ENCODE measurements at regions not wholly inside any gene's neighbourhood (a gene's known extent, or its start where the extent isn't known, plus 50 kb on each side); places are given as distances from the start of the nearest gene placed in this dataset.

GRCh38 chr2:18849841-18850578, 260.6 kb upstream of the NT5C1B start:
- TF ChIP-seq EZH2 (IDR thresholded peaks at IDR 0.05; ENCODE audit: insufficient read depth, poor library complexity, severe bottlenecking) (no peak), EZH2phosphoT487 (IDR thresholded peaks at IDR 0.05; ENCODE audit: insufficient read depth, low read depth) (no peak)
